Left lung (tissue), 4 donors: ENCODE measurements at regions not wholly inside any gene's neighbourhood (a gene's known extent, or its start where the extent isn't known, plus 50 kb on each side); places are given as distances from the start of the nearest gene placed in this dataset.

Experiments used
- ATAC-seq: fragments of 200-7000 bp; cut with Tn5 transposase; one replicate; pipeline ENCODE4 v1.9.1; 2020; ENCODE audit warnings: moderate library complexity
- DNase-seq, 4 donors: peaks; one replicate each; pipeline ENCODE4 v3.0.0-alpha.2; 2013 to 2020
- H3K27ac ChIP-seq, 2 donors: fragments of 200-600 bp; sonication (generic) in 1 of 2; one replicate each; pipeline versions ENCODE4 v1.5.0 to v1.8.0; 2020 to 2021
- H3K27me3 ChIP-seq, 2 donors: fragments of 200-600 bp; sonication (generic) in 1 of 2; one replicate each; pipeline versions ENCODE4 v1.5.0 to v1.8.0; 2020 to 2021
- H3K36me3 ChIP-seq, 2 donors: fragments of 200-600 bp; sonication (generic) in 1 of 2; one replicate each; pipeline versions ENCODE4 v1.5.0 to v1.8.0; 2020 to 2021
- H3K4me1 ChIP-seq, 2 donors: fragments of 200-600 bp; one replicate each; pipeline ENCODE4 v1.8.0; 2021
- H3K4me3 ChIP-seq, 2 donors: fragments of 200-600 bp; sonication (generic) in 1 of 2; one replicate each; pipeline versions ENCODE4 v1.5.0 to v1.8.0; 2020 to 2021; ENCODE audit warnings: mild to moderate bottlenecking in 1 of 2
- H3K9me3 ChIP-seq, 2 donors: fragments of 200-600 bp; sonication (generic) in 1 of 2; one replicate each; pipeline versions ENCODE4 v1.5.0 to v1.8.0; 2020 to 2021
- CTCF ChIP-seq, 2 donors: fragments of 200-600 bp; sonication (generic) in 1 of 2; IDR thresholded peaks; one replicate each; pipeline versions ENCODE4 v1.5.0 to v1.8.0; 2021; ENCODE audit warnings: antibody characterized with exemption in 2 of 2
- intact Hi-C, 2 donors: fragments of 100-400 bp; cut with DNase I; formaldehyde crosslinking; loops; one replicate each; pipeline versions ENCODE4 v1.11.2 to v1.14.2; 2022
- donor health status: DM: no; HTN: yes; CAD: no.
- donor health status: DM: no; HTN: no; CAD: no.

- intact Hi-C loops: no loop called here
- H3K36me3 ChIP-seq: no peaks in the 10 kb centered on the region
- ATAC-seq (no peak), DNase-seq (no peak)
- no peaks in the 10 kb centered on the region for H3K27me3 ChIP-seq
- TF ChIP-seq CTCF (IDR thresholded peaks at IDR 0.05): no peak
- no peak overlapping the region for H3K4me3 ChIP-seq
- no peaks in the 10 kb centered on the region for H3K9me3 ChIP-seq
- no peaks in the 10 kb centered on the region for H3K4me1 ChIP-seq
- H3K27ac ChIP-seq: no peak overlapping the region
Observed at GRCh38 chr2:118706371-118706770, 141.1 kb downstream of the EN1 start.

DNA sequence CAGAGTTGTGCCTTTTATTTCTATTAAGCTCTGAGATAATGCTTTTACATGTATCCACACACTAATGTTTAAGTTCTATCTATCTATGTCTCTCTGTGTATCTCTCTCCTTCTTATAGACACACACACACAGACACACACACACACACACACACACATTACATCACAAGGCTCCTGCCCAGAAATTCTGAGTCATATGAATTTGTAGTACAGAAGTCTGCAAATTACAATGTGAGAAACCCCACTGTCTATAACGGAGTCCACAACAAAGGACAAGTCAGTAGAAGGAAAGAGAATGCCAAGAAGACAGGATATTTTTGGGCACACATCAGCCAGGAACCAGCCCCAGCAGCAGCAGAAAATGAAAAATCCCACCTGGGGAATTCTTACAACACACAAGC lies 142.4 kb downstream of the EN1 start:
- intact Hi-C loops: no loop called here
- TF ChIP-seq CTCF (IDR thresholded peaks at IDR 0.05): no peak
- H3K36me3 ChIP-seq: no peaks in the 10 kb centered on the region
- no peak for DNase-seq
- no peaks in the 10 kb centered on the region for H3K4me1 ChIP-seq
- no peak overlapping the region for H3K27ac ChIP-seq
- no peaks in the 10 kb centered on the region for H3K27me3 ChIP-seq
- H3K4me3 ChIP-seq: no peak overlapping the region
- no peak for ATAC-seq
- H3K9me3 ChIP-seq: no peaks in the 10 kb centered on the region

GRCh38 chr2:118699447-118700175 lies 147.8 kb downstream of the EN1 start:
- H3K27ac ChIP-seq: no peak overlapping the region
- DNase-seq: no peak
- intact Hi-C loops: no loop called here
- ATAC-seq: no peak
- H3K9me3 ChIP-seq: peaks cover 0 to 4% of the 10 kb centered on the region in 2 donors
- H3K4me3 ChIP-seq: no peak overlapping the region
- no peaks in the 10 kb centered on the region for H3K36me3 ChIP-seq
- no peaks in the 10 kb centered on the region for H3K4me1 ChIP-seq
- no peaks in the 10 kb centered on the region for H3K27me3 ChIP-seq
- TF ChIP-seq CTCF (IDR thresholded peaks at IDR 0.05): no peak

- no peaks in the 10 kb centered on the region for H3K36me3 ChIP-seq
- ATAC-seq (no peak), DNase-seq (no peak)
- H3K4me1 ChIP-seq: no peaks in the 10 kb centered on the region
- no peak overlapping the region for H3K27ac ChIP-seq
- intact Hi-C loops: no loop called here
- H3K4me3 ChIP-seq: no peak overlapping the region
- TF ChIP-seq CTCF (IDR thresholded peaks at IDR 0.05): no peak
- H3K27me3 ChIP-seq: no peaks in the 10 kb centered on the region
- H3K9me3 ChIP-seq: peaks cover 0 to 4% of the 10 kb centered on the region in 2 donors
Observed at GRCh38 chr2:118698564-118698963, 148.9 kb downstream of the EN1 start.

- Histone ChIP-seq H3K36me3 (no peaks in the 10 kb centered on the region), H3K4me3 (no peak overlapping the region), H3K9me3 (peaks cover 0 to 6% of the 10 kb centered on the region in 2 donors), H3K4me1 (no peaks in the 10 kb centered on the region), H3K27me3 (no peaks in the 10 kb centered on the region), H3K27ac (no peak overlapping the region)
- intact Hi-C loops: no loop called here
- TF ChIP-seq CTCF (IDR thresholded peaks at IDR 0.05): no peak
- ATAC-seq (no peak), DNase-seq (no peak)
Observed at GRCh38 chr2:118697781-118698180, 149.7 kb downstream of the EN1 start.
